ENCODE measurements at regions not wholly inside any gene's neighbourhood (a gene's known extent, or its start where the extent isn't known, plus 50 kb on each side); places are given as distances from the start of the nearest gene placed in this dataset.

DNA sequence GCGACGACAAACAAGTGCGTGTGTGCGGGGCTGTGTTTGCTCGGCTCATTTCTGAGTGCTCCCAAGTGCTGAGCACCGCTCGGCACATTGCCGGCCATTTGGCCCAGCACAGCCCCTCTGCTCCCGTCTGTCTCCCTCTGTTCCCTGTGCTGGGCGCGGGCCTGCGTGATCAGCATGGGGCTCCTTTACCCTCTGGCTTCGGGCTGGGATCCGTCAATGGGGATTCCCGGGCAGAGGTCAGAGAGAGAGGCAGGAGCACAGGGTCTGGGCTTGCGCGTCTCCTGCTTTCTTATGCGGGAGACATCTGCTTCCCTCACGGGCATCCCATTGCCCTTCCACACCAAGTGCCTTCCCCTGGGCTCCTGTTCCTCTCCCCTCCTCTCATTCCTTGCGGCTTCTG lies 234.0 kb downstream of the ACKR3 start:
- ATAC-seq = no peak
- WGBS, 2 donors = 86 to 88% methylated on average over 11 to 20 of the region's 20 CpGs
- no peak overlapping the region for H3K4me3 ChIP-seq
- no peaks in the 10 kb centered on the region for H3K4me1 ChIP-seq
- no peaks in the 10 kb centered on the region for H3K36me3 ChIP-seq (replicated peaks in 1 of 2; ENCODE audit: insufficient read depth in 1 of 2, low read depth in 2 of 2)
- H3K27ac ChIP-seq = no peak overlapping the region
- H3K9me3 ChIP-seq = no peaks in the 10 kb centered on the region
- no peak for DNase-seq
- intact Hi-C loops (cut with DNase I) = no loop called here
- H3K27me3 ChIP-seq = no peaks in the 10 kb centered on the region
- TF ChIP-seq, protein P1, sequence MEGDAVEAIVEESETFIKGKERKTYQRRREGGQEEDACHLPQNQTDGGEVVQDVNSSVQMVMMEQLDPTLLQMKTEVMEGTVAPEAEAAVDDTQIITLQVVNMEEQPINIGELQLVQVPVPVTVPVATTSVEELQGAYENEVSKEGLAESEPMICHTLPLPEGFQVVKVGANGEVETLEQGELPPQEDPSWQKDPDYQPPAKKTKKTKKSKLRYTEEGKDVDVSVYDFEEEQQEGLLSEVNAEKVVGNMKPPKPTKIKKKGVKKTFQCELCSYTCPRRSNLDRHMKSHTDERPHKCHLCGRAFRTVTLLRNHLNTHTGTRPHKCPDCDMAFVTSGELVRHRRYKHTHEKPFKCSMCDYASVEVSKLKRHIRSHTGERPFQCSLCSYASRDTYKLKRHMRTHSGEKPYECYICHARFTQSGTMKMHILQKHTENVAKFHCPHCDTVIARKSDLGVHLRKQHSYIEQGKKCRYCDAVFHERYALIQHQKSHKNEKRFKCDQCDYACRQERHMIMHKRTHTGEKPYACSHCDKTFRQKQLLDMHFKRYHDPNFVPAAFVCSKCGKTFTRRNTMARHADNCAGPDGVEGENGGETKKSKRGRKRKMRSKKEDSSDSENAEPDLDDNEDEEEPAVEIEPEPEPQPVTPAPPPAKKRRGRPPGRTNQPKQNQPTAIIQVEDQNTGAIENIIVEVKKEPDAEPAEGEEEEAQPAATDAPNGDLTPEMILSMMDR (IDR thresholded peaks at IDR 0.05) = no peak
- TF ChIP-seq POLR2A (IDR thresholded peaks at IDR 0.05) = no peak

GRCh38 chr2:236805800-236806531 lies 236.3 kb downstream of the ACKR3 start:
- ATAC-seq (no peak), DNase-seq (no peak)
- Histone ChIP-seq H3K4me1 (no peaks in the 10 kb centered on the region), H3K27ac (no peak overlapping the region), H3K4me3 (no peak overlapping the region), H3K36me3 (replicated peaks in 1 of 2; ENCODE audit: insufficient read depth in 1 of 2, low read depth in 2 of 2) (no peaks in the 10 kb centered on the region), H3K9me3 (no peaks in the 10 kb centered on the region), H3K27me3 (no peaks in the 10 kb centered on the region)
- intact Hi-C loops (cut with DNase I) = no loop called here
- 84 to 91% methylated on average over 6 of the region's 6 CpGs for WGBS, 2 donors
- no peak for TF ChIP-seq POLR2A (IDR thresholded peaks at IDR 0.05)
- TF ChIP-seq, protein P1 (IDR thresholded peaks at IDR 0.05) = no peak

GRCh38 chr2:236809716-236810115 lies 240.1 kb downstream of the ACKR3 start:
- intact Hi-C loops (cut with DNase I) = no loop called here
- Histone ChIP-seq H3K36me3 (replicated peaks in 1 of 2; ENCODE audit: insufficient read depth in 1 of 2, low read depth in 2 of 2) (no peaks in the 10 kb centered on the region), H3K27me3 (no peaks in the 10 kb centered on the region), H3K4me1 (no peaks in the 10 kb centered on the region), H3K4me3 (no peak overlapping the region), H3K27ac (no peak overlapping the region), H3K9me3 (no peaks in the 10 kb centered on the region)
- WGBS, 2 donors = 61 to 97% methylated on average over 1 of the region's 1 CpG
- DNase-seq = no peak
- no peak for ATAC-seq
- TF ChIP-seq, protein P1 (IDR thresholded peaks at IDR 0.05) = no peak
- no peak for TF ChIP-seq POLR2A (IDR thresholded peaks at IDR 0.05)

- DNase-seq (no peak), ATAC-seq (no peak)
- WGBS, 2 donors = 92 to 96% methylated on average over 4 of the region's 4 CpGs
- Histone ChIP-seq H3K9me3 (no peaks in the 10 kb centered on the region), H3K27ac (no peak overlapping the region), H3K36me3 (replicated peaks in 1 of 2; ENCODE audit: insufficient read depth in 1 of 2, low read depth in 2 of 2) (no peaks in the 10 kb centered on the region), H3K4me3 (no peak overlapping the region), H3K4me1 (no peaks in the 10 kb centered on the region), H3K27me3 (no peaks in the 10 kb centered on the region)
- intact Hi-C loops (cut with DNase I) = no loop called here
- TF ChIP-seq, protein P1 (IDR thresholded peaks at IDR 0.05) = no peak
- no peak for TF ChIP-seq POLR2A (IDR thresholded peaks at IDR 0.05)
Measured at GRCh38 chr2:236811062-236811656, 241.5 kb downstream of the ACKR3 start.

DNA sequence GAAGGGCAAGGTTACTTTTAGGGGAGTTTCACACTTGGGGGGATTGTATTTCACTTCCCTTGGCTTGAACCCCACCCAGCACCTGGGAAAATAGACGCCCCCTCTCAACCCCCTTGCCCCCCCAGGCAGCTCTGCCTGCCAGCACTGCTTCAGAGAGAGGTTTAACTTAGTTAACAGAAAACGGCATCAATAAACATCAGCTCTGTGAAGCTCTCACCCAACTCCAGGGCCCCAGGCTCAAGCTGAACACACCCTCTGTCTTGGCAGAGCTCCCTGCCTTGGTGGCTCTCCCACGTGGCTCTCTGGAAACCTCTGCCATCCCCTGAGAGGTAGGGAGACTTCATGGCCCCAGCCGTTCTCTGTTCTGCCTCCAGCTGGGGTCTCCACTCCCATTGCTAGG lies 244.1 kb downstream of the ACKR3 start:
- Histone ChIP-seq H3K27me3 (no peaks in the 10 kb centered on the region), H3K36me3 (replicated peaks in 1 of 2; ENCODE audit: insufficient read depth in 1 of 2, low read depth in 2 of 2) (no peaks in the 10 kb centered on the region), H3K4me3 (no peak overlapping the region), H3K27ac (no peak overlapping the region), H3K4me1 (peaks cover 4% of the 10 kb centered on the region), H3K9me3 (no peaks in the 10 kb centered on the region)
- intact Hi-C loops (cut with DNase I) = no loop called here
- ATAC-seq (no peak), DNase-seq (no peak)
- WGBS, 2 donors = 17 to 36% methylated on average over 1 to 4 of the region's 4 CpGs
- TF ChIP-seq POLR2A (IDR thresholded peaks at IDR 0.05) = no peak
- TF ChIP-seq, protein P1 (IDR thresholded peaks at IDR 0.05) = no peak

Data from body of pancreas (tissue), 4 donors.